H1 (cell line): ENCODE measurements at regions not wholly inside any gene's neighbourhood (a gene's known extent, or its start where the extent isn't known, plus 50 kb on each side); places are given as distances from the start of the nearest gene placed in this dataset.

Experiments used
- POLR2AphosphoS5 ChIP-seq: IDR thresholded peaks from 2 replicates; pipeline ENCODE4 v1.6.1; 2011; ENCODE audit warnings: low read depth, low read length
- SRF ChIP-seq: IDR thresholded peaks from 2 replicates; pipeline ENCODE4 v1.6.1; 2011; ENCODE audit warnings: mild to moderate bottlenecking, low read depth, low read length, moderate library complexity
- TCF12 ChIP-seq: IDR thresholded peaks from 2 replicates; pipeline ENCODE4 v1.6.1; 2011; ENCODE audit warnings: low read depth, mild to moderate bottlenecking, low read length
- TF ChIP-seq, protein P1 (sequence below): IDR thresholded peaks from 2 replicates; pipeline ENCODE4 v1.6.1; 2012; ENCODE audit warnings: inconsistent platforms

- TF ChIP-seq SRF = no peak
- TF ChIP-seq, protein P1, sequence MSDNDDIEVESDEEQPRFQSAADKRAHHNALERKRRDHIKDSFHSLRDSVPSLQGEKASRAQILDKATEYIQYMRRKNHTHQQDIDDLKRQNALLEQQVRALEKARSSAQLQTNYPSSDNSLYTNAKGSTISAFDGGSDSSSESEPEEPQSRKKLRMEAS = no peak
- TF ChIP-seq POLR2AphosphoS5 = no peak
- no peak for TF ChIP-seq TCF12
Measured at GRCh38 chr3:188090620-188091309, 63.2 kb upstream of the LPP start.
